HCT116 (cell line): ENCODE measurements at regions not wholly inside any gene's neighbourhood (a gene's known extent, or its start where the extent isn't known, plus 50 kb on each side); places are given as distances from the start of the nearest gene placed in this dataset.

Experiments used
- ATAC-seq: fragments of 200-7000 bp; cut with Tn5 transposase; 2 replicates; pipeline ENCODE4 v1.9.1; 2020; ENCODE audit warnings: mild to moderate bottlenecking, moderate library complexity
- BruUV-seq: library from RNA; stranded (reverse); fragments of 400-500 nt; replicated peaks from 2 replicates; lab custom pipeline; 2021; lab: Mats Ljungman, UMichigan
- CTCF ChIA-PET: fragments of 300-600 bp; sonication (Branson Sonifier 250); formaldehyde crosslinking; loops from one replicate; lab custom pipeline; 2021; ENCODE audit warnings: antibody characterized with exemption; lab: Charles Lee
- POLR2A ChIA-PET: fragments of 300-600, 350-600 bp; sonication (Branson Sonifier 250); formaldehyde crosslinking; loops from one replicate; lab custom pipeline; 2021; ENCODE audit warnings: antibody characterized with exemption; lab: Charles Lee
- RAD21 ChIA-PET, 2 experiments: fragments of 300-600 bp; sonication (Branson Sonifier 250); formaldehyde crosslinking; loops; one replicate each; lab custom pipeline; 2023; ENCODE audit warnings: low total read pairs in 2 of 2; ENCODE audit not compliant: uncharacterized antibody in 2 of 2, unreplicated experiment in 2 of 2, low non-redundant PET in 1 of 2; lab: Charles Lee
- DNase-seq: peaks from one replicate; pipeline ENCODE4 v3.0.0-alpha.2; 2010; ENCODE audit warnings: low read depth, low spot score
- H2AFZ ChIP-seq: fragments of 200-600 bp; shearing (Covaris generic), sonication (generic); 2 replicates; pipeline ENCODE4 v1.6.1; 2017; ENCODE audit warnings: low read depth, mixed run types, mixed read lengths, antibody characterized with exemption, low read length; ENCODE audit not compliant: poor library complexity, severe bottlenecking
- H3K27ac ChIP-seq: 2 replicates; pipeline ENCODE4 v1.5.1; 2012; ENCODE audit warnings: low read depth, low read length
- H3K27me3 ChIP-seq: fragments of 200-600 bp; sonication (generic); 2 replicates; pipeline ENCODE4 v1.6.1; 2016; ENCODE audit warnings: mixed run types, low read length, mixed read lengths; ENCODE audit not compliant: insufficient read depth
- H3K36me3 ChIP-seq, 2 experiments: fragments of 200-500 bp in 1 of 2; fragments of 200-600 bp in 1 of 2; sonication (Bioruptor generic) in 1 of 2; sonication (generic) in 1 of 2; 2 replicates each; pipeline versions ENCODE4 v1.5.1 to v1.6.1; 2014 to 2016; ENCODE audit warnings: low read length in 2 of 2, inconsistent platforms in 1 of 2, mixed read lengths in 1 of 2, mixed run types in 1 of 2; ENCODE audit not compliant: insufficient read depth in 2 of 2, control insufficient read depth in 1 of 2
- H3K4me1 ChIP-seq, 2 experiments: fragments of 200-600 bp in 1 of 2; sonication (generic) in 1 of 2; 2 replicates each; pipeline versions ENCODE4 v1.5.1 to v1.6.1; 2012 to 2017; ENCODE audit warnings: low read length in 2 of 2, inconsistent platforms in 1 of 2, mild to moderate bottlenecking in 1 of 2, mixed read lengths in 1 of 2, mixed run types in 1 of 2, moderate library complexity in 1 of 2; ENCODE audit not compliant: insufficient read depth in 2 of 2, control insufficient read depth in 1 of 2
- H3K4me2 ChIP-seq: fragments of 200-600 bp; sonication (generic); 2 replicates; pipeline ENCODE4 v1.6.1; 2017; ENCODE audit warnings: mixed run types, low read length, mixed read lengths
- H3K4me3 ChIP-seq, 2 experiments: fragments of 200-600 bp in 1 of 2; sonication (generic) in 1 of 2; replicated peaks in 1 of 2; 2 replicates each; pipeline ENCODE4 v1.5.1; 2011 to 2016; ENCODE audit warnings: low read length in 2 of 2, control low read depth in 1 of 2, low read depth in 1 of 2, mild to moderate bottlenecking in 1 of 2, mixed read lengths in 1 of 2, mixed run types in 1 of 2
- H3K79me2 ChIP-seq: fragments of 200-600 bp; sonication (generic); 2 replicates; pipeline ENCODE4 v1.6.1; 2017; ENCODE audit warnings: mild to moderate bottlenecking, mixed run types, low read length, moderate library complexity, mixed read lengths; ENCODE audit not compliant: insufficient read depth
- H3K9ac ChIP-seq: fragments of 200-600 bp; sonication (generic); 2 replicates; pipeline ENCODE4 v1.6.1; 2016; ENCODE audit warnings: low read length, mixed read lengths
- H3K9me2 ChIP-seq: fragments of 200-600 bp; sonication (generic), shearing (Covaris generic); 2 replicates; pipeline ENCODE4 v1.6.1; 2017; ENCODE audit warnings: mixed run types, mild to moderate bottlenecking, moderate library complexity; ENCODE audit not compliant: insufficient read depth
- H3K9me3 ChIP-seq, 2 experiments: fragments of 200-500 bp in 1 of 2; fragments of 200-600 bp in 1 of 2; sonication (Bioruptor generic) in 1 of 2; sonication (generic) in 1 of 2; 2 replicates each; pipeline ENCODE4 v1.6.1; 2014 to 2017; ENCODE audit warnings: low read length in 2 of 2, mixed read lengths in 2 of 2, inconsistent platforms in 1 of 2, low read depth in 1 of 2, mild to moderate bottlenecking in 1 of 2, mixed run types in 1 of 2, moderate library complexity in 1 of 2; ENCODE audit not compliant: control insufficient read depth in 1 of 2, insufficient read depth in 1 of 2
- H4K20me1 ChIP-seq: fragments of 200-600 bp; sonication (generic), shearing (Covaris generic); 2 replicates; pipeline ENCODE4 v1.6.1; 2017; ENCODE audit warnings: mixed run types, mild to moderate bottlenecking, moderate library complexity; ENCODE audit not compliant: insufficient read depth
- CBX3 ChIP-seq: IDR thresholded peaks from 2 replicates; pipeline ENCODE4 v1.6.1; 2012; ENCODE audit warnings: low read depth
- CEBPB ChIP-seq: IDR thresholded peaks from 2 replicates; pipeline ENCODE4 v1.6.1; 2012; ENCODE audit warnings: low read depth
- EGR1 ChIP-seq: IDR thresholded peaks from 2 replicates; pipeline ENCODE4 v1.6.1; 2012; ENCODE audit warnings: low read depth
- ELF1 ChIP-seq: IDR thresholded peaks from 2 replicates; pipeline ENCODE4 v1.6.1; 2012; ENCODE audit warnings: low read depth, borderline replicate concordance
- EZH2 ChIP-seq: fragments of 200-600 bp; sonication (generic); IDR thresholded peaks from 2 replicates; pipeline ENCODE4 v1.6.1; 2017; ENCODE audit warnings: antibody characterized with exemption, mixed run types
- EZH2phosphoT487 ChIP-seq: fragments of 200-600 bp; IDR thresholded peaks from 2 replicates; pipeline ENCODE4 v1.6.1; 2018; ENCODE audit warnings: antibody characterized with exemption, borderline replicate concordance
- JUND ChIP-seq: IDR thresholded peaks from 2 replicates; pipeline ENCODE4 v1.6.1; 2012
- POLR2A ChIP-seq: IDR thresholded peaks from 2 replicates; pipeline ENCODE4 v1.7.0; 2011; ENCODE audit warnings: borderline replicate concordance; ENCODE audit not compliant: insufficient read depth, insufficient read length; ENCODE audit errors: extremely low read depth
- SRF ChIP-seq: IDR thresholded peaks from 2 replicates; pipeline ENCODE4 v1.6.1; 2012; ENCODE audit warnings: low read depth
- TCF7L2 ChIP-seq: IDR thresholded peaks from 2 replicates; pipeline ENCODE4 v1.7.0; 2011; ENCODE audit warnings: borderline replicate concordance, inconsistent platforms; ENCODE audit not compliant: insufficient read depth, insufficient read length; ENCODE audit errors: extremely low read depth
- ZFX ChIP-seq: fragments of 450-650 bp; IDR thresholded peaks from 2 replicates; pipeline ENCODE4 v1.6.1; 2017
- intact Hi-C: fragments of 100-400 bp; cut with micrococcal nuclease; formaldehyde crosslinking; loops from 2 replicates; pipeline ENCODE4 v1.10.0; 2022
- TF ChIP-seq, protein P1 (sequence below): IDR thresholded peaks from 2 replicates; pipeline ENCODE4 v1.6.1; 2012; ENCODE audit warnings: low read depth
- TF ChIP-seq, protein P2 (sequence below): IDR thresholded peaks from 2 replicates; pipeline ENCODE4 v1.6.1; 2012

DNA sequence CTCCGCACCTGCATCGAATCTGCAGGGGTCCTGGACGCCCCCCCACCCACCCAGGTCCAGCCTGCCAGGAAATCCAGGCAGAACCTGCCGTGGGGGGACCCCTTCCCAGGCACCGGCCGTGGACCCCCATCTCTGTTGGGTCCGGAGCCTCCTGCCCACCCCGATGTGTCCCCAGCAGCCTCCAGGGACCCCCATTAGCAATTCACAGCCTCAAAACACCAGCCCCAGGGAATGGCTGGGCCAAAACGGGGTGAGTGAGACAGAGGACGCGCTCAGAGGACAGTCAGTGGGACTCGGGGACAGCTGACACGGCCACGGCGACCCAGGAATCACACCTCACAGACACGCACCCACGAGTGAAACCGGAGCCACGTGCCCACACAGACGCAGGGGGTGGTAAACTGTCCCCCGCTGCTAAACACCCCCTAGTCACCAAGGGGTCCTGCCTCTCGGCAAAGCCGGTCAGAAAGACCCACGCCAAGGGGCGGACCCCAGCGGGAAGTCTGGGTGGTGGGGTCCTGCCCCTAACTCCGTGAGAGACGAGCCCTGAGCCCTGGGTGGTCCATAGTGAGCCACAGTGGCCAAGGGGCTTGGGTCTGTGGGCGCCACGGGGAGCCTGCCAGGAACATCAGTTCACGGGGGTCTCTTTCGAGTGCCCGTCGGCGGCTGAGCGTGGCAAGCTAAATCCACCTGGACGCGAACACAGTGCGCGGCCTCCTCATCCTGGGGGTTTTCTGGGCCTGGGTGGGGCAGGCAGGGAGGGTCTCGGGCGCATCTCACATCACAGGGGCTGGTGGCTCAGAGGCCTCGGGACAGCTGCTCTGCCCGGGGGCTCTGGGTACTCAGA lies 126.5 kb upstream of the NKX1-1 start:
- no peak for ATAC-seq
- TF ChIP-seq ELF1 (no peak), SRF (no peak), CEBPB (no peak), POLR2A (no peak), TCF7L2 (no peak), EGR1 (no peak)
- TF ChIP-seq, all 23 proteins: peak for 0
- no peak overlapping the region for H3K4me3 ChIP-seq
- H3K9me3 ChIP-seq = no peaks in the 10 kb centered on the region
- DNase-seq = no peak
- no peaks in the 10 kb centered on the region for H3K4me1 ChIP-seq
- intact Hi-C loops = no loop called here
- no peak overlapping the region for H3K27ac ChIP-seq
- no peak overlapping the region for H2AFZ ChIP-seq
- no peak overlapping the region for H3K9ac ChIP-seq
- ChIA-PET CTCF (no interaction called here), POLR2A (no interaction called here), RAD21 (no interaction called here)
- no peaks in the 10 kb centered on the region for H4K20me1 ChIP-seq
- H3K36me3 ChIP-seq = no peaks in the 10 kb centered on the region
- H3K79me2 ChIP-seq = no peaks in the 10 kb centered on the region
- no TSS peak for BruUV-seq
- no peak overlapping the region for H3K4me2 ChIP-seq
- peaks cover 23% of the 10 kb centered on the region; the same call in 1 of the 2 replicates for H3K27me3 ChIP-seq
- H3K9me2 ChIP-seq = no peaks in the 10 kb centered on the region

DNA sequence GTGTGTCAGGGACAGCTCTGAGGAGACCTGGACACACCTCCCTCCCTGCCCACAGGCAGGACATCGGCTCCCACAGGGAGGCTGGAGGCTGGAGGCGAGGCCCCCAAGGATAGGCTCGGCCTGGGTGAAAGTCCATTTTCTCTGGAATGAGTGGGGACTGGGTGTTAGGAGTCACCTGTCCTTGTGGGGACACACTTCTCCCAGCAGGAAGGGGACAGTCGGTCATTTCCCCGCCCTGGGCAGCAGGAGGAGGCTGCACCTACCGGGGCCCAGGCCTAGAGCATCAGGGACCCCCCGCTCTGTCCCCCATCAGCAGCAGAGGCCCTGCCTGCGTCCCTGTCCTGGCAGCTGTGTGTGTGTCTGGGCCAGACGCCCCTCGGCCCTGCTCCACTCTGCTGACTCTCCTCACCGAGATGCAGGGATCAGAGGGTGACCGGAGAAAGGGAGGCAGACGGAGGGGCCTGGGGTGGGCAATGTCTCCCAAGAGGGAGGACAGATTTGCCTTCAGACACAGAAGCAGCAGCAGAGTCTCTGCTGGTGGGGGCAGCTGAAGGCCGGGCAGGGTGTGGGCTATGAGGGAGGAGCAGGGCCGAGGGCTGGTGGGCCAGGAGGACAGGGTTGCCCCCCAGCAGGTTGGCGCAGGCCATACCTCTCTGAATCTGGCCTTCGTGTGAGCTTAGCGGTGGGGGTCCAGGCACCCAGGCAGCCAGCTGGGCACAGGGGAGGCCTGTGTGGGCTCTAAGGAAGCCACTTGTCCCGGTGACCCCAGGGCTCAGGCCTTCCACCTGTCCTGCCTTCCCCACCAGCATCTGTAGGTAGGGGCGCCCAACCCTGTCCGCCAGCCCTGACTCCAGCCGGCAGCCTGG lies 125.7 kb upstream of the NKX1-1 start:
- Histone ChIP-seq H3K36me3 (no peaks in the 10 kb centered on the region), H3K9ac (no peak overlapping the region), H3K27ac (no peak overlapping the region), H3K79me2 (no peaks in the 10 kb centered on the region), H3K4me2 (no peak overlapping the region), H4K20me1 (no peaks in the 10 kb centered on the region), H3K4me3 (no peak overlapping the region), H2AFZ (no peak overlapping the region), H3K27me3 (peaks cover 30% of the 10 kb centered on the region; the same call in 1 of the 2 replicates), H3K9me2 (no peaks in the 10 kb centered on the region), H3K9me3 (no peaks in the 10 kb centered on the region), H3K4me1 (no peaks in the 10 kb centered on the region)
- ChIA-PET POLR2A (no interaction called here), RAD21 (no interaction called here), CTCF (no interaction called here)
- no peak for ATAC-seq
- intact Hi-C loops = no loop called here
- DNase-seq = no peak
- BruUV-seq = no TSS peak
- TF ChIP-seq CEBPB = no peak
- TF ChIP-seq, protein P1, sequence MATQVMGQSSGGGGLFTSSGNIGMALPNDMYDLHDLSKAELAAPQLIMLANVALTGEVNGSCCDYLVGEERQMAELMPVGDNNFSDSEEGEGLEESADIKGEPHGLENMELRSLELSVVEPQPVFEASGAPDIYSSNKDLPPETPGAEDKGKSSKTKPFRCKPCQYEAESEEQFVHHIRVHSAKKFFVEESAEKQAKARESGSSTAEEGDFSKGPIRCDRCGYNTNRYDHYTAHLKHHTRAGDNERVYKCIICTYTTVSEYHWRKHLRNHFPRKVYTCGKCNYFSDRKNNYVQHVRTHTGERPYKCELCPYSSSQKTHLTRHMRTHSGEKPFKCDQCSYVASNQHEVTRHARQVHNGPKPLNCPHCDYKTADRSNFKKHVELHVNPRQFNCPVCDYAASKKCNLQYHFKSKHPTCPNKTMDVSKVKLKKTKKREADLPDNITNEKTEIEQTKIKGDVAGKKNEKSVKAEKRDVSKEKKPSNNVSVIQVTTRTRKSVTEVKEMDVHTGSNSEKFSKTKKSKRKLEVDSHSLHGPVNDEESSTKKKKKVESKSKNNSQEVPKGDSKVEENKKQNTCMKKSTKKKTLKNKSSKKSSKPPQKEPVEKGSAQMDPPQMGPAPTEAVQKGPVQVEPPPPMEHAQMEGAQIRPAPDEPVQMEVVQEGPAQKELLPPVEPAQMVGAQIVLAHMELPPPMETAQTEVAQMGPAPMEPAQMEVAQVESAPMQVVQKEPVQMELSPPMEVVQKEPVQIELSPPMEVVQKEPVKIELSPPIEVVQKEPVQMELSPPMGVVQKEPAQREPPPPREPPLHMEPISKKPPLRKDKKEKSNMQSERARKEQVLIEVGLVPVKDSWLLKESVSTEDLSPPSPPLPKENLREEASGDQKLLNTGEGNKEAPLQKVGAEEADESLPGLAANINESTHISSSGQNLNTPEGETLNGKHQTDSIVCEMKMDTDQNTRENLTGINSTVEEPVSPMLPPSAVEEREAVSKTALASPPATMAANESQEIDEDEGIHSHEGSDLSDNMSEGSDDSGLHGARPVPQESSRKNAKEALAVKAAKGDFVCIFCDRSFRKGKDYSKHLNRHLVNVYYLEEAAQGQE = no peak
- TF ChIP-seq, protein P2, sequence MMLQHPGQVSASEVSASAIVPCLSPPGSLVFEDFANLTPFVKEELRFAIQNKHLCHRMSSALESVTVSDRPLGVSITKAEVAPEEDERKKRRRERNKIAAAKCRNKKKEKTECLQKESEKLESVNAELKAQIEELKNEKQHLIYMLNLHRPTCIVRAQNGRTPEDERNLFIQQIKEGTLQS = no peak
- no peak for TF ChIP-seq EZH2
- TF ChIP-seq CBX3 = no peak
- TF ChIP-seq POLR2A = no peak
- no peak for TF ChIP-seq JUND
- no peak for TF ChIP-seq ZFX
- TF ChIP-seq EZH2phosphoT487 = no peak
